CD4-positive, alpha-beta memory T cell (primary cell): ENCODE measurements at regions not wholly inside any gene's neighbourhood (a gene's known extent, or its start where the extent isn't known, plus 50 kb on each side); places are given as distances from the start of the nearest gene placed in this dataset.
"Not testable (repeated sequence)": the region's sequence is repeated elsewhere in the genome, so short reads cannot be mapped to it uniquely, and the experiment has no call there.

ENCODE experiments used
- CTCF ChIA-PET: fragments of 350-600 bp; sonication (Branson Sonifier 250); formaldehyde crosslinking; loops from one replicate; lab custom pipeline; 2021; ENCODE audit warnings: inconsistent platforms; ENCODE audit not compliant: partially characterized antibody; lab: Charles Lee
- POLR2A ChIA-PET: fragments of 350-600 bp; sonication (Branson Sonifier 250); formaldehyde crosslinking; loops from one replicate; lab custom pipeline; 2021; ENCODE audit not compliant: partially characterized antibody; lab: Charles Lee
- DNase-seq, 5 donors: peaks; one replicate each; pipeline versions ENCODE4 v3.0.0 to v3.0.0-alpha.2; 2020 to 2022; ENCODE audit warnings: mixed read lengths in 1 of 5
- H3K27ac ChIP-seq: one replicate; pipeline ENCODE4 v1.7.0; 2013; ENCODE audit warnings: low read depth, low read length
- H3K27me3 ChIP-seq: 2 replicates; pipeline ENCODE4 v1.7.0; 2013; ENCODE audit warnings: mild to moderate bottlenecking, low read length, moderate library complexity; ENCODE audit not compliant: insufficient read depth
- H3K36me3 ChIP-seq: 2 replicates; pipeline ENCODE4 v1.7.0; 2013; ENCODE audit warnings: mild to moderate bottlenecking, low read length, moderate library complexity; ENCODE audit not compliant: insufficient read depth
- H3K4me1 ChIP-seq: 2 replicates; pipeline ENCODE4 v1.7.0; 2013; ENCODE audit warnings: mild to moderate bottlenecking, low read length, moderate library complexity; ENCODE audit not compliant: insufficient read depth
- H3K4me3 ChIP-seq, 2 donors: one replicate each; pipeline ENCODE4 v1.7.0; 2013; ENCODE audit warnings: low read length in 2 of 2, mild to moderate bottlenecking in 1 of 2
- H3K9me3 ChIP-seq, 2 donors: one replicate each; pipeline ENCODE4 v1.7.0; 2013; ENCODE audit warnings: low read length in 2 of 2, control low read depth in 1 of 2; ENCODE audit not compliant: control insufficient read depth in 1 of 2
- H3K27ac Mint-ChIP-seq, 7 donors: one replicate each; pipeline ENCODE4 v1.8.0; 2020 to 2021; ENCODE audit warnings: mixed read lengths in 7 of 7, mild to moderate bottlenecking in 6 of 7, inconsistent platforms in 3 of 7, moderate library complexity in 3 of 7
- H3K27me3 Mint-ChIP-seq, 2 donors: one replicate each; pipeline ENCODE4 v1.8.0; 2020 to 2021; ENCODE audit warnings: mixed read lengths in 2 of 2
- H3K36me3 Mint-ChIP-seq, 2 donors: one replicate each; pipeline ENCODE4 v1.8.0; 2020 to 2021; ENCODE audit warnings: mixed read lengths in 2 of 2, inconsistent platforms in 1 of 2, mild to moderate bottlenecking in 1 of 2
- H3K4me1 Mint-ChIP-seq, 4 donors: one replicate each; pipeline ENCODE4 v1.8.0; 2020 to 2021; ENCODE audit warnings: mixed read lengths in 4 of 4, mild to moderate bottlenecking in 1 of 4
- H3K4me3 Mint-ChIP-seq, 8 donors: one replicate each; pipeline ENCODE4 v1.8.0; 2020 to 2021; ENCODE audit warnings: mixed read lengths in 8 of 8, mild to moderate bottlenecking in 7 of 8, moderate library complexity in 6 of 8, inconsistent platforms in 3 of 8
- H3K9me3 Mint-ChIP-seq, 8 donors: one replicate each; pipeline ENCODE4 v1.8.0; 2020 to 2021; ENCODE audit warnings: mixed read lengths in 8 of 8, mild to moderate bottlenecking in 5 of 8, inconsistent platforms in 3 of 8, moderate library complexity in 1 of 8
- intact Hi-C: fragments of 100-400 bp; cut with micrococcal nuclease; formaldehyde crosslinking; loops from one replicate; pipeline ENCODE4 v1.15.1; 2023

DNA sequence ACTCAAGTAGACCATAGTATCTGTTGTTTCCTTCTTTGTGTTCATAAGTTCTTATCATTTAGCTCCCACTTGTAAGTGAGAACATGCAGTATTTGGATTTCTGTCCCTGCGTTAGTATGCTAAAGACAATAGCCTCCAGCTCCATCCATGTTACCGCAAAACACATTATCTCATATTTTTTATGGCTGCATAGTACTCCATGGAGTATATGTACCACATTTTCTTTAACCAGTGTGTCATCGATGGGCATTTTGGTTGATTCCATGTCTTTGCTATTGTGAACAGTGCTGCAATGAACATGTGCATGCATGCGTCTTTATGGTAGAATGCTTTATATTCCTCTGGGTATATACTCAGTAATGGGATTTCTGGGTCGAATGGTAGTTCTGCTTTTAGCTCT, 148.1 kb upstream of the IRS2 start:
- H3K27ac ChIP-seq, H3K4me3 ChIP-seq, H3K9me3 ChIP-seq, H3K27me3 ChIP-seq, H3K9me3 Mint-ChIP-seq, H3K27ac Mint-ChIP-seq, H3K27me3 Mint-ChIP-seq, H3K36me3 ChIP-seq, DNase-seq, H3K36me3 Mint-ChIP-seq, intact Hi-C loops, H3K4me1 Mint-ChIP-seq, H3K4me1 ChIP-seq, CTCF ChIA-PET, H3K4me3 Mint-ChIP-seq, POLR2A ChIA-PET: not testable (repeated sequence)

DNA sequence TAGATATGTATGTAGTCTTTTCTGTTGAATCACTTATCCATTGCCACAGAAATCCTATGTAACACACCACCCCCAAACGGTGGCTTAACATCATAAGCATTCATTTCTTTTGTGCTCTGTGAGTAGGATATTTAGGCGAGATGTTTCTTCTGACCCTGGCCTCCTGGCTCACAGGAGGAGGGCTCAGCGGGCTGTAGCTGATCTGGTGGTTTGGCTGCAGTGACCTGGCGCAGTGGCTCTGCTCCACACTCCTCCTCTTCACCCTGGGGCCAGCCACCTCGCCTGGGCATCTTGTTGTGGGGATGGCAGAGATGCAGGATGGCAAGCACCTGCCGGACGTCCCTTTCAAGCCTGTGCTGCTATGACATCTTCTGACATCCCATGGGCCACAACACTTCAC, 147.1 kb upstream of the IRS2 start:
- H3K36me3 ChIP-seq: no peaks in the 10 kb centered on the region
- no peaks in the 10 kb centered on the region for H3K9me3 ChIP-seq
- intact Hi-C loops: no loop called here
- H3K27ac ChIP-seq: no peak overlapping the region
- no peak for DNase-seq
- H3K27me3 ChIP-seq: no peaks in the 10 kb centered on the region
- POLR2A ChIA-PET: no interaction called here
- Mint-ChIP-seq H3K36me3 (no peaks in the 10 kb centered on the region), H3K9me3 (peaks cover 0 to 7% (median 0%) of the 10 kb centered on the region in 8 donors), H3K4me1 (no peaks in the 10 kb centered on the region), H3K4me3 (no peak overlapping the region), H3K27me3 (no peaks in the 10 kb centered on the region), H3K27ac (no peak overlapping the region)
- CTCF ChIA-PET: no interaction called here
- H3K4me1 ChIP-seq: no peaks in the 10 kb centered on the region
- H3K4me3 ChIP-seq: no peak overlapping the region

DNA sequence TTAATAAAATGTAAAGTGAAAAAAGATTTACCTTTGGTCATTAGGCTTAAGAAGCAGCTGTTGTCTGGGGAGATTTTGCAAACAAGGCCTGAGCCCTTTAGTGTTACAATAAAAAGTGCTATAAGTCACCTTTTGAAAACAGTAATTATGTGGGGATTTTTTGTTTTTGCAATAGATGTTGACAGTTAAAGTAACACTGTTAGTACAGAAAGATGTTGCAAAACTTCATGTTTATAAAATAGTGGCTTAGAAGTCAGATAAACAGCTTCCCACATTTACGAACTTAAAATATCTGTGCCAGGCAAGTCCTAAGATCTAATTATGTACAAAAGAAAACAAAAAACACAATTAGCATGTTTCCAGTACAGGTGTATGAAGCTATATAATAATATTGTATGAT, 138.0 kb upstream of the IRS2 start:
- H3K36me3 ChIP-seq: no peaks in the 10 kb centered on the region
- H3K4me1 ChIP-seq: no peaks in the 10 kb centered on the region
- Mint-ChIP-seq H3K4me1 (no peaks in the 10 kb centered on the region), H3K27ac (no peak overlapping the region), H3K4me3 (no peak overlapping the region), H3K36me3 (no peaks in the 10 kb centered on the region), H3K9me3 (no peaks in the 10 kb centered on the region), H3K27me3 (peaks cover 7 to 11% of the 10 kb centered on the region in 2 donors)
- no peaks in the 10 kb centered on the region for H3K27me3 ChIP-seq
- H3K27ac ChIP-seq: no peak overlapping the region
- no peaks in the 10 kb centered on the region for H3K9me3 ChIP-seq
- intact Hi-C loops: no loop called here
- DNase-seq: no peak
- ChIA-PET CTCF (no interaction called here), POLR2A (no interaction called here)
- no peak overlapping the region for H3K4me3 ChIP-seq

DNA sequence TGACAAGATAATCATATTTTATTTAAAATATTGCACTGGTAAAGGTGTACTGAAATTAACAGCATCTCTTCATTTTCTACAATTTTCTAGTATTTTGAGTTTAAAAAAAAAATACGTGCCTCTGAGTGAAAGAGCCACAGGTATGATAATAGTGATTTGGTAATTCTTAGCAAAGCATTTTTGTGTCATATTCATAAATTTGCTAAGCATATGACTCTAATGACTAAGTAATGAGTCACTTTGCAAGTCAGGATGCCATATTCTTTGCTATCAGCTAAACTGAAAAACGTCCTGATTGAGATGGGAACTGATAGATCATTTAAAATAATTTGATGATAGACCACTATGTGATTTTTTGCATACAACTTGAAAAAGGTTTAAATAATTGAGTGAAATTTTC, 136.1 kb upstream of the IRS2 start:
- H3K27me3 ChIP-seq: no peaks in the 10 kb centered on the region
- intact Hi-C loops: no loop called here
- H3K27ac Mint-ChIP-seq: no peak overlapping the region
- ChIA-PET POLR2A (no interaction called here), CTCF (no interaction called here)
- no peak for DNase-seq
- no peaks in the 10 kb centered on the region for H3K9me3 Mint-ChIP-seq
- H3K4me1 Mint-ChIP-seq: no peaks in the 10 kb centered on the region
- H3K4me3 Mint-ChIP-seq: no peak overlapping the region
- no peaks in the 10 kb centered on the region for H3K36me3 ChIP-seq
- no peaks in the 10 kb centered on the region for H3K4me1 ChIP-seq
- H3K27me3 Mint-ChIP-seq: peaks cover 9 to 16% of the 10 kb centered on the region in 2 donors
- H3K9me3 ChIP-seq: no peaks in the 10 kb centered on the region
- H3K36me3 Mint-ChIP-seq: no peaks in the 10 kb centered on the region
- no peak overlapping the region for H3K4me3 ChIP-seq
- H3K27ac ChIP-seq: no peak overlapping the region

- Mint-ChIP-seq H3K36me3 (no peaks in the 10 kb centered on the region), H3K27ac (no peak overlapping the region), H3K9me3 (no peaks in the 10 kb centered on the region), H3K4me1 (no peaks in the 10 kb centered on the region), H3K27me3 (peaks cover 7 to 19% of the 10 kb centered on the region in 2 donors), H3K4me3 (no peak overlapping the region)
- H3K4me3 ChIP-seq: no peak overlapping the region
- POLR2A ChIA-PET: no interaction called here
- H3K9me3 ChIP-seq: no peaks in the 10 kb centered on the region
- DNase-seq: no peak
- no peak overlapping the region for H3K27ac ChIP-seq
- CTCF ChIA-PET: no interaction called here
- intact Hi-C loops: no loop called here
- no peaks in the 10 kb centered on the region for H3K4me1 ChIP-seq
- no peaks in the 10 kb centered on the region for H3K27me3 ChIP-seq
- H3K36me3 ChIP-seq: no peaks in the 10 kb centered on the region
Observed at GRCh38 chr13:109919715-109920375, 133.5 kb upstream of the IRS2 start.

- no peaks in the 10 kb centered on the region for H3K4me1 ChIP-seq
- no peaks in the 10 kb centered on the region for H3K36me3 ChIP-seq
- DNase-seq: no peak
- POLR2A ChIA-PET: no interaction called here
- Mint-ChIP-seq H3K27me3 (peaks cover 7 to 15% of the 10 kb centered on the region in 2 donors), H3K27ac (no peak overlapping the region), H3K9me3 (peaks cover 0 to under 1% (median 0%) of the 10 kb centered on the region in 8 donors), H3K4me1 (no peaks in the 10 kb centered on the region), H3K4me3 (no peak overlapping the region), H3K36me3 (no peaks in the 10 kb centered on the region)
- H3K9me3 ChIP-seq: no peaks in the 10 kb centered on the region
- H3K4me3 ChIP-seq: no peak overlapping the region
- CTCF ChIA-PET: no interaction called here
- intact Hi-C loops: no loop called here
- H3K27me3 ChIP-seq: no peaks in the 10 kb centered on the region
- no peak overlapping the region for H3K27ac ChIP-seq
Observed at GRCh38 chr13:109918179-109918711, 131.9 kb upstream of the IRS2 start.

- POLR2A ChIA-PET: no interaction called here
- Histone ChIP-seq H3K4me3 (no peak overlapping the region), H3K9me3 (no peaks in the 10 kb centered on the region), H3K36me3 (no peaks in the 10 kb centered on the region), H3K4me1 (no peaks in the 10 kb centered on the region), H3K27me3 (no peaks in the 10 kb centered on the region), H3K27ac (no peak overlapping the region)
- peaks cover 9 to 15% of the 10 kb centered on the region in 2 donors for H3K27me3 Mint-ChIP-seq
- intact Hi-C loops: no loop called here
- CTCF ChIA-PET: no interaction called here
- no peaks in the 10 kb centered on the region for H3K36me3 Mint-ChIP-seq
- no peaks in the 10 kb centered on the region for H3K4me1 Mint-ChIP-seq
- DNase-seq: no peak
- no peak overlapping the region for H3K27ac Mint-ChIP-seq
- H3K4me3 Mint-ChIP-seq: no peak overlapping the region
- H3K9me3 Mint-ChIP-seq: peaks cover 0 to 3% (median 0%) of the 10 kb centered on the region in 8 donors
Observed at GRCh38 chr13:109917422-109917821, 131.0 kb upstream of the IRS2 start.
